ENCODE measurements at regions not wholly inside any gene's neighbourhood (a gene's known extent, or its start where the extent isn't known, plus 50 kb on each side); places are given as distances from the start of the nearest gene placed in this dataset.

DNA sequence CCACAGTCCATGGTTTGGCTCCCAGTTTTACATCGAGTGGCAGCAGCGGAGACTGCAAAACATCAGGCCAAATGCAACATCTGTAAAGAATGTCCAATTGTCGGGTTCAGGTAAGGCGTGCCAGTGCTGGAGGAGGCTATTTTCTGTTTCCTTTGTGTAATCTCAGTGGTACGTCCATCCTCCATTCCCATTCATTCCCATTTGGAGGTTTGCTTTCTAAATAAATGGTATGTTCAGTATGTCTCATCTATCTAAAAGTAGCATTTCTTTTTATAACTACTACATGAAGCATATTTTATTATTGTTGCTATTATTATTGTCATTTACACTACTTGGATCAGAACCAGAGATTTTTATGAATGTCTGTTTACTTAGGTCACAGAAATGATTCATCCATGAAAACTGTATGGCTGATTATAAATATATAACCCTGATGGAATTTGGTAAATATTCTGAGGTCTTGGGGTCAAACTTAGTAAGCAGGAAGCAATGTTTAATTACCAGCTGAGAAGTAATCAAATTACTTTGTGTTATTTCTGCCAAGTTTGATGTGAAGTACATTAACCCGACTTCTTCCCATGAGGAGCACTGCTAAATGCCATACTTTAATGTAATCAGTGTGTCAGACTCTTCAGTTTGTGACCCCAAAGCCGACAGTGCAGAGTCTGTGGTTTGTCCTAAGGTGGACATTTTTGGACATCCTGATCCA lies 512.9 kb downstream of the UTRN start:
- DNase-seq (ENCODE audit: low spot score), result no peak
- intact Hi-C loops (cut with DNase I), result no loop called here

DNA sequence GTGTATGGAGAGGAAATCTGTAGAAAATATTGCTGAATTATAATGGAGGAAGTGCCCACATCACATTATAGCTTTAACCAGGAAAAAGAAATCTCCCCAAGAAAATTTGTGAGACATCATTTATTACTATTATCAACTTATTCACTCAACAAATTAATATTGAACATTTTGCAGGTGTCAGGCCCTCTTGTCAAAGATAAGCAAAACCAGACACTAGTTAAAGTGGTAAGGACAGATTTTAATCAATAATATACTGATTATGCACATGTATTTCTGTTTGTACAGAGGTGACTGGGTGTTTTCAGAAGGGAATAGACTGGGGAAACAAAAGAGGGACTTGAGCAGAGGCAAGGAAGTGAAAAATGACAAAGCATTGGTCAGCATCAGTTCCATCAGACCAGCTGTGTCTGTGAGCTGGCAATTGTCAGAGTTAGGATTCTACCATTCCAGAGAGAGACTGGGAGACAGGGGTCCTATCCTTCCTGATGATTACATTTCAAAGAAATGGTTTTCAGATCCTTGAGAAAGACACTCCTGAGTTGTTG lies 519.2 kb downstream of the UTRN start:
- intact Hi-C loops (cut with DNase I), result no loop called here
- no peak for DNase-seq (ENCODE audit: low spot score)

DNA sequence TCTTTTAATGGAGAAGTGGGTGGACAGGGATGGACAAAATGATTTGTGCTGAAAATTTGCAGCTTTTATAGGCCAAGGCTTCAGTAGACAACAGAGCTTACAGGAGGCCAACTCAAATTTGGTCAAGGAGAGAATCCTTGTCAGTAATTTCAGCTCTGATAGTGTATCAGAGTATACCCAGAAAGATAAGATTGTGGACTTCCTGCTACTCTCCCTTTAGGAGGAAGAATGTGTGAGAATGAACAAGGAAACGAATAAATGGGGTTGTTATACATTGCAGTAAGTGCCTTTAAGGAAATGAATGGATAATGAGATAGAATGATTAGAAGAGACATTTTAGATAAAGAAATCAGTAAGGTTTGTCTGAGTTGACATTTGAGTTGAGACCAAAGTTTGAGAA lies 519.9 kb downstream of the UTRN start:
- DNase-seq (ENCODE audit: low spot score), result no peak
- intact Hi-C loops (cut with DNase I), result no loop called here

DNA sequence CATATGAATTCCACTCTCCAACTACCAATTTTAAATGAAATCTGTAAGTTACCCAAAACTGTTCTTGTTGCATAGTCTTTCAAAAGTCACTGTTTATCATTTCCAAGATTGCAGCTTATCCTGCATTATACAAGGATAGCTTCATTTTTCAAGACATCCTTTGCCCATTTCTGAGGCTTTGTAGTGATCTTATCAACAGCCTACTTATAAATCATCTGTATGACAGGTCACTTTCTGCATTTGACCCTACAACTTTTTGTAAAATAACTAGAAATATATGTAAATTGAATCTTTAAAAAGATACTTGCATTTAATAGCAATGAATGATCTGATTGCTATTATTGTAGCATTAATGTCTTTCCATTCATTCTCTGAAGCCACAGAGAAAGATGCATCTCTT lies 521.1 kb downstream of the UTRN start:
- DNase-seq (ENCODE audit: low spot score), result no peak
- intact Hi-C loops (cut with DNase I), result no loop called here

DNA sequence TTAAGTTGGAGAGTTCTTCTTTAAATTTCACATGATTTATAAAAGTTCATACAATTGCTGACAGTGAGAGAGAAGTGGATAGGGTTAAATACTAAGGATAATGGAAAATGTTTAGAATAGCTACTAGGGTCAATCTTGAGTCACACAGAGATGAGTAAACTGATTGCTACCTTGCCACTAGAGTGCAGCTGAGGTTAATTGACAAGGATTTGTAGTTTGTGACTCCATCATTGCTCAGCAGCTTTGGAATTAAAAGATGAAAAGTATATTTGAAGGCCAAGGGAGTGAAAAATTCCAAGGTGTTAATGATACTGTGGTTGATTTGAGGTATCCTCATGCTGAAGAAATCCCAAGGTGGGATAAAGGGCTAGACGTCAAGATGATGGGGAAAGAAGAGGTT lies 524.0 kb downstream of the UTRN start:
- intact Hi-C loops (cut with DNase I), result no loop called here
- DNase-seq (ENCODE audit: low spot score), result no peak

DNA sequence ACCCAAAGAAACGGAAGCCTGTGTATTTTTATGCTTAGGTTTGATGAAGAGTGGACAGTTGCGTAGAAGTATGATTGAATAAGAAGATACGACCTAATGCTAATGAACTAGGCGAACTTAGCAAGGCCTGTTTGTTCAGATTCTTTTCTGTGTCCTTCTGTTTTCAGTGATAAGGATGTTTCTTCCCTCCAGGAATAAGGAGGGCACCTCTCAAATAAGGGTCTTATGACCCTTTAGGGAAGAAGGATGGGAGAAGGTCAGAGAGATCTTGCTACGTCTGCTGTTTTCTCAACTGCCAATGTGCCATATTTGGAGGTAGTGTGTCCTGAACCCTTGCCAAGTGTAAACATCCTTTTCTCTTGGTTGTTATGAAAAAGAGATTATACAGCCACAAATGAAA lies 524.8 kb downstream of the UTRN start:
- intact Hi-C loops (cut with DNase I), result no loop called here
- no peak for DNase-seq (ENCODE audit: low spot score)

DNA sequence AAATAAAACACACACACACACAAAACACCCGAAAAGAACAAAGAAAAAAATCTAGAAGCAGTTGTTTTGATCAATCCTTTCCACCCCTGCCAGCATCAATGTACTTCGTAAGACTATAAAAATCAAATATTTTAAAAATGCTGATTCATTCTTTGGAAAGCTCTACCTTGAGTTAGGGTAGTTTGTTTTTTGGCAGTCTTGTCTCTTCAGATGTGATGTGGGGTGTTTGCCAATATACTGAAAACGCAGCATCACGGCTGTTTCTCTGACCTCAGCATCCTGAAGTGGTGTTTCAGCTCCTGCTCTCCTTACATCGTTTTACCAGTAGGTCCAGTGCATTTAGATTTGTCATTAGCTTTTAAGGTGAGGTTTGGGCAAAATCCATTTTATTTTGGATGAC lies 526.0 kb downstream of the UTRN start:
- no peak for DNase-seq (ENCODE audit: low spot score)
- intact Hi-C loops (cut with DNase I), result no loop called here

DNA sequence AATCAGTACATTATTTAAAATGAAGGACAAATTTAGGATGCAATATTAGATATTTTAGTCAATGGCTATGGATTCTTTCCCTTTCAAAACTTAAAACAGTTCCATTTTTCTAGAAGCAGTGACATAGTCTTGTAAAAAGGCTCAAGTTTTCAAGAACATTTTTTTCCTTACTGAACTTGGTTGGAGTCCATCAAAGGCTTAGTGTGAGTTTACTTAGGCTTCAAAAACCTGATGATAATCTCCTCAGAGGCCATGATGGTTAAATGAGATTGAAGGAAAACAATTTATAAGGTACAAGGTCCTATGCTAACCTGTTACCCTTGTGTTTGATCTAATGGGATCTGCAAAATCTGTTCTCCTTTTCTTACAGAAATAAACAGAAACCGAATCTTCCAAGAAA lies 531.8 kb downstream of the UTRN start:
- no peak for DNase-seq (ENCODE audit: low spot score)

DNA sequence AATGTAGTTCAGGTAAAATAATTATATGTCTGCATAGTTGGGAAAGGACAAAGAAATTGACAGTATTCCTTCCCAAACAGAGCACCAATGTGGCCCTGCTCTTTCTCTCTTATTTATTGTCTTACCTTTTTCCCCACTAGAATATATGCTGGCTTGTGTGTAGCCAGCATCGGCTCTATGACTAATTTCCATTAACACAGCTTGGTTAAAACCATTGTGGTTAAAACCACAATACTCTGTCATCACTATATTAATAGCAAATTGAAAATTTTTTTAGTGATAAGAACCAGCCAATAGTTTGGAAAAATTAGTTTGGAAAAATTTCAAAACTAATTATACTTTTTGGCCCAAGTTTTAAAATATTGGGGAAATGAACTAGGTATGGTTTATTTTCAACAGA lies 535.1 kb downstream of the UTRN start:
- intact Hi-C loops (cut with DNase I), result no loop called here
- DNase-seq (ENCODE audit: low spot score), result no peak

More for the DNA sequence above, 531.8 kb downstream of the UTRN start:
- intact Hi-C loops (cut with DNase I), result no loop called here

DNA sequence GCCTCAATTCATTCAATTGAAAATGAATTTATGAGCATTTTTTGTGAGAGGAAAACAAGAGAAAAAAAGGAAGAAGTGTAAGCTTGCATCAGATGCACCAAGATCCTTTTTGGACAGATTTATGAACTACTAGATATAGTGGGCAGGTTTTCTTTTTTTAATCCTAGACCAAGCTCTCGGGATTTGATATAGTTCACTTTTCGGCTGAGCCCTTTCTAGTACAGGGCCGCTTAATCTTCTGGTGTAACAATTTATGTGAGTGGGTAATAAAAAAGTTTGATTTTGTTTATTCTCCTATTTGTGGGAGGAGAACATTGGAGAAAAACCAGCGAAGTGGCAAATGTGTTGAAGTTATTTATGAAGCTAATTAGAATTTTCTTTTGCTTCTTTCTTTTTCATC lies 538.0 kb downstream of the UTRN start:
- no peak for DNase-seq (ENCODE audit: low spot score)

DNA sequence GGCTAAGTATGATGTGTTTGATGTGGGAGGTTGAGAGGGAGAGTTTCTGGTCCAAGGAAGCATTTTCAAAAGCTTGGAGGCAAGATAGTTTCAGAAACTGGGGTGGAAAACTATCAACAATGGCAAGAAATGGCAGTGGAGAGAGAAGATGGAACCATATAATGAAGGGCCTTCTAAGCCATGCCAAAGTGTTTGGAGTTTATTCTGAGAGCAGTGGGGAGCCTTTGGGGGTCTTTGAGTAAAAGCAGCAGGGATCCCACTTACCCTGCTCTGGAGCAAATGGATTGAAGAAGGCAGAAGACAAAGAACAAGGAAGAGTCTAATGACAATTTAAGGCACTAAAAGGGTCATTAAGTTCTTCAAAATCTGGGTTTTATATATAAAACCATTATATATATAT lies 538.9 kb downstream of the UTRN start:
- intact Hi-C loops (cut with DNase I), result no loop called here
- no peak for DNase-seq (ENCODE audit: low spot score)

More for the DNA sequence above, 538.0 kb downstream of the UTRN start:
- intact Hi-C loops (cut with DNase I), result no loop called here

DNA sequence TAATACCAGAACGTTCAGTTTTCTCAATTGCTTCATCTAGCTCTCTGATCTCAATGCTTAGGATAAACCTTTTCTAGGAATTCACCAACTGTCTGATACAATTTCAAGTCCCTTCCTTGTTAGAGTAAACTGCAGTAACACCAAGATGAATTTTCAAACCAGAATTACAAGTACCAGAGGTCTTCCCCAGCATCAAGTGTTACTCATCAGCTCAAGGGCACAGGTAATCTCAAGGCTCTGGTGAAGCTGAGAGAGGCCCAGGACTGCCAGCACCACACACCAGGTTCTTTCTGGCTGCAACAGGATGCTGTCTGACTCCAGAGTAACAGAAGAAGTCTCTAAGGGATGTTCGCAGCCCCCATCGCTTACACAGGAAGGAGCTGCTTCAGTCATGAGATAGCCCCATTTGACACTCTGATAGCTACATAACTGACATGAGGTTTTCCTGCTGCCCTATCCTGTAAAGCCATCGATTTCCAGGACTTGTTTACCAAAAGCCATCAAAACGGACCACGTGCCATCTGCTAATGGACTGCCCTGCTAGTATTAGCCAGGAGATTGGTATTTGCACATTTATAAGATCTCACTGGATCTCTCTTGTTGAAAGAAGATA lies 549.4 kb downstream of the UTRN start:
- intact Hi-C loops (cut with DNase I), result no loop called here
- DNase-seq (ENCODE audit: low spot score), result no peak

DNA sequence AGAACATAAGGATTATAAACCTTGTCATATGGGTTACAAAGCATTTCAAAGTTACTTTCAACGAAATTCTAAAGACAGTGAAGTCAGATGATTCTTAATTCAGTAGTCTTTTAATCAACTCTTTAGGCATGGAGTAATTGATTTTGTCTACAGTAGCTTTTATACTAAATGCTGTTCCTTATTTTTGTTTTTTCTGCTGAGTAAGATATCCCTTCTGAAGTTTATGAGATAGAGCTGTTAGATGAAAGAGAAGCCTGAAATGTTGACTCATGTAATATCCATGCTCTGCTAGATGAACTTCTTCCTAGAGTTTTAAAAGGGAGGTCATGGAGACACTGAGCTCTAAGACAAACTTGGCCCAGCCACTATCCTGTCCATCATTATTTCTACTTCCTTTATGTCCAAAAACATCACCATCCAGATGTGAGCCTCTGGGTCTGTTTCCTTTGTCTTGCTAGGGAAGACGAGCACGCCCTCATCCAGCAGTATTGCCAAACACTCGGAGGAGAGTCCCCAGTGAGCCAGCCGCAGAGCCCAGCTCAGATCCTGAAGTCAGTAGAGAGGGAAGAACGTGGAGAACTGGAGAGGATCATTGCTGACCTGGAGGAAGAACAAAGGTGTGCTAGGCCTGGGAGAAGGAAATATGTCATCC lies 550.3 kb downstream of the UTRN start:
- intact Hi-C loops (cut with DNase I), result no loop called here
- no peak for DNase-seq (ENCODE audit: low spot score)

DNA sequence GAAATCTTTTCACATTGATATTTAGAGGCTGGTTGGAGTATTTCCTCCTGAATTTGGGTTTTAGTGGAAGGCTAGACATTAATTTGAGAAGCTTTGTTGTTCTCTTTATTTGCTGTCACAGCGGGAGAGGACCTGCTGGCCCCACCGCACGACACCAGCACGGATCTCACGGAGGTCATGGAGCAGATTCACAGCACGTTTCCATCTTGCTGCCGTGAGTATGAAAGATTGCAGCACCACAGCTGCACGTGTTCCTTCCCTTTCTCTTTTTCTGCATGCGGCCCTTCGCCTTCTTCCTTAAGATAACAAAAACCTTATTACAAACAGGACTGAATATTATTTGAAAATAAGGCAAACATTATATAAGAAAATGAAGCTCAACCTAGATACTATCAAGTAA lies 555.5 kb downstream of the UTRN start:
- no peak for DNase-seq (ENCODE audit: low spot score)
- intact Hi-C loops (cut with DNase I), result no loop called here

DNA sequence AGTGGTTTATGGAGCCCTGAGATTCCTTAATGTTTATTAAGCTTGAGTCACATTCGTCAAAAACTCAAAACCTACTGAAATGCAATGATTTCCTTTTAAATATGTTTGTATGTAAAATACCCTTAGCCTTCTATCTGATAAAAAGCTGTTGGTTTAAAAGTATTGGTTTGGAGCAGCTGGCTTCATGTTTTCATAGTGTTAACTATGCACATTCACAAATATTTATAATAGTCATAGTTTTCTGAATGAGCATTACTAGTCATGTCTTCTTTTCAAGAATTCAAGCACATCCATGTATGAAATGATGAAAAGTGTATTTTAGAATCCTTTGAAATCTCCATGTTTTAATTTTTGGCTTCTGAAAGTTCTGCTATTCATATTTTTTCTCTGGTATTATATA lies 558.6 kb downstream of the UTRN start:
- DNase-seq (ENCODE audit: low spot score), result no peak
- intact Hi-C loops (cut with DNase I), result no loop called here

DNA sequence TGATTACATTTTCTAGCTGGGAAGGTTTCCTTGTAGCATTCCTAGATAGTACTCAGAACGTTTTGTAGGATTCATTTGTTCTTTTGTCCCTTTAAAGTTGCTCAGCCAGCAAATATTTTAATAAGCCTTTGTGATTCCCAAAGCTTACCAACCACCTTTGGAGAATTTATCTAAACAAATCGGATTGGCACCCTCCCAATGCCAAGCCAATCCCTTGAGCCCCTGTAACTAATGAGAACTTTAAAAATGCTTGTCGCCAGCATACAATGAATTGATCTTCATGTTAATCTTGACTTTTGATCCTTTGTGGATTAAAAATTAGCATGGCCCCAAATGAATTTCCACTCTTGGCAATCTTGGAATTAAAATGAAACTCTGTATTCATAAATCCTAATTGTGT lies 559.5 kb downstream of the UTRN start:
- no peak for DNase-seq (ENCODE audit: low spot score)
- intact Hi-C loops (cut with DNase I), result no loop called here

DNA sequence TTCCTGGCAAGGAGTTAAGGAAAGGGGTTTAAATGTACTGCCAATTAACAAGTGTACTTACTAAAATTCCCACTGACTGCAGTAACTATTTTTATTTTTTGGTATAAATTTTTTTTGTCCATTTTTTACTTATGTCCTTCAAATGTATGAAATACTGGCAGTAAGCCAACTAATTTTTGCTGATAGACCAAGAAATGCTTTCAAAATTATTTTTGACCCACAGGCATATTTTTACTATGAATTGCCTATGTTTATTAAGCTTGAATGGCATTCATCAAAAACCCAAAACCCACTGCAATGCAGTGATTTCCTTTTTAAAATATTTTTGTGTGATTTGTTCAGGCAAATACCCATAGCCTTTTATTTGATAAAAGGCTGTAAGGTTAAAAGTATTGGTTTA lies 560.1 kb downstream of the UTRN start:
- no peak for DNase-seq (ENCODE audit: low spot score)
- intact Hi-C loops (cut with DNase I), result no loop called here

DNA sequence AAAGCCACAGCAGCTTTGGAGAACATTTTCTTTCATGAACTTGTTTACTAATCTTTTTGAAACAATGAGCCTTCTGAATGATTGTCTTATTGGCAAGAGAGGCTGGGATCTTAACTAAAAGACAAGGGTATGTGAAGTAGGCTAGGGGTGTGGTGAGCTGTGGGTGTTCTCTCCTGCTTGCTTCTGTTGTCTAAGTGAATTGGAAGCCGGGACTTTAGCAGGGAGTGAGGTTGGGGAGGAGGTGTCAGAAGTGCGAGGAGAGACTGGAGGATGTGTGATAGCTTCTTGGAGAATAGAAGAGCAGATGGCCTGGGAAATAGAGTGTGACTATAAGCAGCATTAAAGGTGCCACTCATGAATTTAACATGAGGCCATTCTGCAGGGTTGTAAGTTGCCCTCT lies 562.8 kb downstream of the UTRN start:
- intact Hi-C loops (cut with DNase I), result no loop called here
- no peak for DNase-seq (ENCODE audit: low spot score)

DNA sequence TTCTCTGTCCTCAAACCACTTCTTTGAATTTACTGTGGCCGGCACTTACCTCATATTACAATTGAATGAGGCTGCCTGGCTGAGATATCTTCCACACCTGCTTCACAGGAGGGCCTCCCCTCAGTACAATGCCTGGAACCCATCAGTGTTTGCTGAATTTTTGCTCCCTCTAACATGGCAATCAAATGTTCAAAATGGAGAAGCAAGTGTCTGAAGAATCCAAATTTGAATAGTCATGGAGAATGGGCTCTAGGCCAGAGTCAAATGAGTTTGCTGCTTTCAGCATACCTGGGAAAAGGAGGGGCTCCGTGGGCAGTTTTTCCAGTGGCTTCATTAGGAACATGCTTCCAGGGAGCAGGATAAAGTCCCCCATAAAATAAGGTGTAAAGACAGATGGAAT lies 564.8 kb downstream of the UTRN start:
- intact Hi-C loops (cut with DNase I), result no loop called here
- DNase-seq (ENCODE audit: low spot score), result no peak

DNA sequence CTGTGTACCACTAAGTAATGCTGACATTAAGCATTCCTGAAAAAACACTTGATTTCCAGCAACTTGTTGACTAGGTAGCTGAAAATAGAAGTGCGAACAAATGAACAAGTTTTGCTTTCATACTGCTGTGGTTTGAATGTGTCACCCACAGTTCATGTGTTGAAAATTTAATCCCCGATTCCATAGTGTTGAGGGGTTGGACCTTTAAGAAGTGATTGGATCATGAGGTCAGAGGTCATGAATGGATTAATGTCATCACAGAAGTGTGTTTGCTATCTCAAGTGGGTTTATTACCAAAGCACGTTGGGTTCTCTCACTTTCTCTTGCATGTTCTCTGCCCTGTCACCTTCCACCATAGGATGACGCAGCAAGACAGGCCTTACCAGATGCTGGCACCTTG lies 568.5 kb downstream of the UTRN start:
- intact Hi-C loops (cut with DNase I), result no loop called here

DNA sequence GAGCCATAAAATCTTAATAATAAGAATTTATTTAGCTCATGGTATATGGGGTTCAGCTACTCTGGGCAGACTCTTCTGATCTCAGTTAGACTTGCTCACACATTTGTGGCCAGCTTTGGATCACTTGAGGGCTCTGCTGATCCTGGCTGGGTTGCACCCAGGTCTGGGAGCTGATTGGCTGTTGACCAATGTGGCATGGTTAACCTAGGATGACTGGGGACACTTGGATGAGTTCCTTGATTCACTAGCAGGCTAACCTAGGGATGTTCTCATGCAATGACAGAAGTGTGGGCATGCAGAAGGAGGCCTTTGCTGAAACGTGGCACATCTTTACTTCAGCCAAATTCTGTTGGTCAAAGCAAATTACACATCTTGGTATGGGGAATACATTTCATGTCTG lies 569.5 kb downstream of the UTRN start:
- intact Hi-C loops (cut with DNase I), result no loop called here
- DNase-seq (ENCODE audit: low spot score), result no peak

More for the DNA sequence above, 568.5 kb downstream of the UTRN start:
- DNase-seq (ENCODE audit: low spot score), result no peak
